Vagina (tissue), 2 donors: ENCODE measurements at regions not wholly inside any gene's neighbourhood (a gene's known extent, or its start where the extent isn't known, plus 50 kb on each side); places are given as distances from the start of the nearest gene placed in this dataset.
"Not testable (repeated sequence)": the region's sequence is repeated elsewhere in the genome, so short reads cannot be mapped to it uniquely, and the experiment has no call there.

ENCODE experiments used
- POLR2A ChIP-seq, 2 donors: fragments of 450-650 bp; IDR thresholded peaks; one replicate each; pipeline ENCODE4 v1.6.1; 2017; ENCODE audit warnings: antibody characterized with exemption in 2 of 2, mild to moderate bottlenecking in 2 of 2, moderate library complexity in 2 of 2
- POLR2AphosphoS5 ChIP-seq, 2 donors: sonication (generic); formaldehyde crosslinking; IDR thresholded peaks; one replicate each; pipeline ENCODE4 v1.9.0; 2017; ENCODE audit warnings: antibody characterized with exemption in 2 of 2, mild to moderate bottlenecking in 2 of 2, low read depth in 1 of 2; ENCODE audit not compliant: insufficient read depth in 1 of 2
- TF ChIP-seq, protein P1 (sequence below), 3 experiments: fragments of 450-650 bp in 2 of 3; fragments of 200-600 bp in 1 of 3; sonication (generic) in 1 of 3; IDR thresholded peaks; one replicate each; pipeline ENCODE4 v1.5.1; 2017 to 2019; ENCODE audit warnings: antibody characterized with exemption in 3 of 3, mild to moderate bottlenecking in 2 of 3, moderate library complexity in 2 of 3

DNA sequence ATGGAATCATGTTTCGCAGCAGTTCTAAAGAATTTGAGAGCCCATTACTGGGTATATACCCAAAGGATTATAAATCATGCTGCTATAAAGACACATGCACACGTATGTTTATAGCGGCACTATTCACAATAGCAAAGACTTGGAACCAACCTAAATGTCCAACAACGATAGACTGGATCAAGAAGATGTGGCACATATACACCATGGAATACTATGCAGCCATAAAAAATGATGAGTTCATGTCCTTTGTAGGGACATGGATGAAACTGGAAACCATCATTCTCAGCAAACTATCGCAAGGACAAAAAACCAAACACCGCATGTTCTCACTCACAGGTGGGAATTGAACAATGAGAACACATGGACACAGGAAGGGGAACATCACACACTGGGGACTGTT is 106.1 kb downstream of the NAV1 start:
- TF ChIP-seq POLR2A (IDR thresholded peaks at IDR 0.05); POLR2AphosphoS5 (IDR thresholded peaks at IDR 0.05; ENCODE audit: insufficient read depth in 1 of 2, low read depth in 1 of 2): not testable (repeated sequence)
- TF ChIP-seq, protein P1, sequence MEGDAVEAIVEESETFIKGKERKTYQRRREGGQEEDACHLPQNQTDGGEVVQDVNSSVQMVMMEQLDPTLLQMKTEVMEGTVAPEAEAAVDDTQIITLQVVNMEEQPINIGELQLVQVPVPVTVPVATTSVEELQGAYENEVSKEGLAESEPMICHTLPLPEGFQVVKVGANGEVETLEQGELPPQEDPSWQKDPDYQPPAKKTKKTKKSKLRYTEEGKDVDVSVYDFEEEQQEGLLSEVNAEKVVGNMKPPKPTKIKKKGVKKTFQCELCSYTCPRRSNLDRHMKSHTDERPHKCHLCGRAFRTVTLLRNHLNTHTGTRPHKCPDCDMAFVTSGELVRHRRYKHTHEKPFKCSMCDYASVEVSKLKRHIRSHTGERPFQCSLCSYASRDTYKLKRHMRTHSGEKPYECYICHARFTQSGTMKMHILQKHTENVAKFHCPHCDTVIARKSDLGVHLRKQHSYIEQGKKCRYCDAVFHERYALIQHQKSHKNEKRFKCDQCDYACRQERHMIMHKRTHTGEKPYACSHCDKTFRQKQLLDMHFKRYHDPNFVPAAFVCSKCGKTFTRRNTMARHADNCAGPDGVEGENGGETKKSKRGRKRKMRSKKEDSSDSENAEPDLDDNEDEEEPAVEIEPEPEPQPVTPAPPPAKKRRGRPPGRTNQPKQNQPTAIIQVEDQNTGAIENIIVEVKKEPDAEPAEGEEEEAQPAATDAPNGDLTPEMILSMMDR (IDR thresholded peaks at IDR 0.05) = not testable (repeated sequence)
